HG03097 (cell line): ENCODE measurements at regions not wholly inside any gene's neighbourhood (a gene's known extent, or its start where the extent isn't known, plus 50 kb on each side); places are given as distances from the start of the nearest gene placed in this dataset.
A peak's percentile ranks its signal among the peaks of the same experiment; 100 is the strongest.

Source experiments
- ATAC-seq: cut with Tn5 transposase; IDR thresholded peaks from one replicate; pipeline ENCODE4 v1.9.1; 2021; ENCODE audit not compliant: unreplicated experiment, low FRiP score

DNA sequence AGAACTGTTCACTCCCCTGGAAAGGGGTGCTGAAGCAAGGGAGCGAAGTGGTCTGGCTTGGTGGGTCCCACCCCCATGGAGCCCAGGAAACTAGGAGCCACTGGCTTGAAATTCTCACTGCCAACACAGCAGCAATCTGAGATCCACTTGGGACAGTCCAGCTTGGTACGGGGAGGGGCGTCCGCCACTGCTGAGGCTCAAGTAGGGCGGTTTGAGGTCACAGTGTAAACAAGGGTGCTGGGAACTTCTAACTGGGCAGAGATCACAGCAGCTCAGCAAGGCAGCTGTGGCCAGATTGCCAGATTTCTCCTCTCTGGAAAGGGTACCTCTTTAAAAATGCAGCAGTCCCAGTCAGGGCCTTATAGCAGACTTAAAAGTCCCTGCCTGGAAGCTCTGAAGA, 53.9 kb upstream of the GALNTL6 start:
- ATAC-seq, result no peak

DNA sequence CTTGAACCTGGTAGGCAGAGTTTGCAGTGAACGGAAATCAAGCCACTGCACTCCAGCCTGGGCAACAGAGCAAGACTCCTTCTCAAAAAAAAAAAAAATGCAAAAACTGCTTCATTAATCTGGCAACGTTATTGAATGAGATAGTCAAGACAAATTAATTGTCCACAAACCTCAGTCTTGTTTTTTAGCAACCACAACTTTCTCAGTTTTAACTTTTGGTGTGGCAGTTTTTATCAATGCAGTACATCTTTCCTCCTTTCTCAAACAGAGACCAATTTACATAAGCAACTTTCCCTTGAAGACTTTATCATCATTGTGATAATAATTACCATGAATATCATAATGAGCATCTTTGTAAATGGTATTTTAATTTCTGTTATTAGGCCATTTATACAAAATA, 61.7 kb upstream of the GALNTL6 start:
- no peak for ATAC-seq

GRCh38 chr4:171746418-171746817, 66.8 kb upstream of the GALNTL6 start:
- no peak for ATAC-seq

GRCh38 chr4:171742436-171742835, 70.8 kb upstream of the GALNTL6 start:
- ATAC-seq, result no peak

DNA sequence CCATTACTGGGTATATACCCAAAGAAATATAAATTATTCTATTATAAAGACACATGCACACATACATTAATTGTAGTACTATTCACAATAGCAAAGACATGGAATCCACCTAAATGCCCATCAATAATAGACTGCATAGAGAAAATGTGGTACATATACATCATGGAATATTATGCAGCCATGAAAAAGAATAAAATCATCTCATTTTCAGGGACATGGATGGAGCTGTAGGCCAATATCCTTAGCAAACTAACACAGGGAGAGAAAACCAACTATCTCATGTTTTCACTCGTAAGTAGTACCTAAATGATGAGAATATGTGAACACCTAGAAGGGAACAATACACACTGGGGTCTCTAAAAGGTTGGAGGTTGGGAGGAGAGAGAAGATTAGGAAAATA, 86.0 kb upstream of the GALNTL6 start:
- ATAC-seq, result no peak

DNA sequence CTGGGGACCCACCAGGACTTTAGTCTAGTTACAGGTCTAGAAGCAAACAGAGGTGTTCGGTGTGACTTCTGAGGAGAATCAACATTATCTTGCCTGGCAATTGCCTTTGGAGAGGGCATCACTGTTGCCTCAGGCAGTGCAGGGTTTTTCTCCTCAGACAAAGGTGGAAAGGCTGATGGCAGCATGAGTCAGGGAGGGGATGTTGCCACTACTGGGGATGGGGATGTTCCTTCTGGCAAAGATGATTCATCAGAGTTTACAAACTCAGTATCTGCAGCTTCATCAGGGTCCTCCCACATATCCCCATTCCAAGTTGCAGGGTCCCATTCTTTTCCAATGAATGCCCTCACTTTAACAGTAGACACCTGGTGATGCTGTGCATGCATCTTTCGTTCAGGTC, 91.3 kb upstream of the GALNTL6 start:
- ATAC-seq, result no peak

GRCh38 chr4:171719691-171720090, 93.5 kb upstream of the GALNTL6 start:
- ATAC-seq, result no peak

DNA sequence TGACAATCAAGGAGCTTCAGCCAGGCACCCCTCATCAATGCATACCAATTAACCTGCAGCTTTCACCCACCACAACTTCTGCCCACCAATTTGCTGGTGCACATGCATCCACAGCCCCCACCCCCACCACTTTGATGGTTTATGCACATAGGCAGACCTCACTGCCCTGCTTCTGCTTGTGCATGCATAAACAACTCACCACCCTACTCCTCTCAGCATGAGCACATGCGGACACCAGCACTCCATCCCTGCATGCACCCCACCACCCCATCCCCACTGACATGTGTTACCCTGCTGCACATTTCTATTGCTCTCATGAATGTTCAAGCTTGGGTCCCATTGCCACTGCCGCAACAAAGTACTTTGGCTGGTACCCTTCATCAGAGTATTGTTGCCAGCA, 94.5 kb upstream of the GALNTL6 start:
- ATAC-seq, result no peak

DNA sequence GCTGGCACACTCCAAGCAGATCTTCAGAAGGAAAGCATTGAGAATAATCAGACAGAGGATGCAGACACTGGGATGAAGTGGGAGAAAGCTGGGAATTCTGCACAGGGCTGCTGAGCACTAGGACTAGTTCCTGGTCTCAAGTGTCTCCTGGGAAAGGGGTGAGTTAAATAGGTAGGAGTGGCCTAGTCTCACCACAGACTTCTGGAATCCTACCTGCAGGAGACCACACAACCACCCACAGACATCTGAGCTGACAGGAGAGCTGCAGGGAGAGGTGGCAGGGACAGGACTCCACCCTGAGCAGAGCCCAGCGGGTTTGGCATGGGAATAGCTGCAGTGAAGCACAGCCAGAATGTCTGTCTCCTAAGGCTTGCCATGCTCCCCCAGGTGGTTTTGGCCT, 95.1 kb upstream of the GALNTL6 start:
- ATAC-seq, result no peak

- ATAC-seq, result no peak
Observed at GRCh38 chr4:171717231-171717741, 95.9 kb upstream of the GALNTL6 start.

GRCh38 chr4:171715973-171716372, 97.2 kb upstream of the GALNTL6 start:
- no peak for ATAC-seq

- ATAC-seq, result no peak
Observed at GRCh38 chr4:171714791-171715454, 98.3 kb upstream of the GALNTL6 start.

GRCh38 chr4:171710743-171711142, 102.5 kb upstream of the GALNTL6 start:
- ATAC-seq, result no peak

- ATAC-seq, result peak; percentile 100
Observed at GRCh38 chr4:171676555-171677215, 136.5 kb upstream of the GALNTL6 start.

GRCh38 chr4:171674781-171675180, 138.4 kb upstream of the GALNTL6 start:
- ATAC-seq, result no peak

DNA sequence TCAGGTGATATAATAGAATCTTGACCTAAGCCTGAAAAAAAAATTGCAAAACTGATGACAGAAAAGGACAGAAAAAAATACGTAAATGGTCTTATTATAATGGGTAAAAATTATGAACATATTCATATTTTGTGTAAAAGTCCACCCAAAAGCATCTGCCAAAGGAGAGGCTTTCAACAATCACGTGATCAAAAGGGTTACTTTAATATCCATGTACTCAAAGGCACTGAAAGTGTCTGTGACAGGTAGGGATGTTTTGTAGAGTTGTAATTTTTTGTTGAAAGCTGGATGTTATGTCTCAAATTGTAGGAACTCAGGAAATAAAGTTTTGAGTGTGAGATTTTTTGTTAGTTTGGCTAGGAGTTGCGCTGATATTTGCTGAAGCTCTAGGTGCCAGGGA, 144.8 kb upstream of the GALNTL6 start:
- no peak for ATAC-seq

- ATAC-seq, result no peak
Observed at GRCh38 chr4:171667906-171668305, 145.3 kb upstream of the GALNTL6 start.

- no peak for ATAC-seq
Observed at GRCh38 chr4:171651071-171651470, 162.1 kb upstream of the GALNTL6 start.

DNA sequence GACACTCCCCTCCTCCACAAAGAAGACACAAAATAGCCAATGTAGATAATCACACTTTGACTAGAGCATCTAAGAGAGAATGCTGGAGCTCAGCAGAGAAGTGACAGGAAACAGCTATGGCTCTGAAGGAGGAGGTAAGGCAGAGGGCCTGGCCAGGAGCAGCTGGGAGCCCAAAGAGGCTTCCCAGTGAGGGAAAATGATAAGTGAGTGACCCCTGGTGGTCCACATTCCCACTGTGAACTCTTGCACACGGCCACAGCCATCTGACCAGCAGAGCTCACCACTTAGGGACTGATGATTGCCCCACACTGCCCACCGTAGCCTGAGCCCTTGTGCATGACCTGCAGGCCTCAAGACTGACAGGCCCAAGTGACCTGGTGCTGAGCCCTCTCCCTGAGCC, 162.7 kb upstream of the GALNTL6 start:
- ATAC-seq, result peak; percentile 74

DNA sequence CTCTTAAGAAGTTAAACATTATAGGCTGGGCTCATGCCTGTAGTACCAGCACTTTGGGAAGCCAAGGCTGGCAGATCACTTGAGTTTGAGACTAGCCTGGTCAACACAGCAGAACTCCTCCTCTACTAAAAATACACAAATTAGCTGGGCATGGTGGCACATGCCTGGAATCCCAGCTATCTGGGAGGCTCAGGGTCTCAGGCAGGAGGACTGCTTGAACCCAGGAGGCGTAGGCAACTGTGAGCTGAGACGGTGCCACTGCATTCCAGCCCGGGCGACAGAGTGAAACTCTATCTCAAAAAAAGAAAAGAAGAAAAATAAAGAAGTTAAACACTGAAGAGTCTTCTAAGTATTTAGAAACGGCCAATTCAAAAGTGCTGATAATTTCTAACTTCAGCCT, 164.3 kb upstream of the GALNTL6 start:
- ATAC-seq, result no peak

- ATAC-seq, result no peak
Observed at GRCh38 chr4:171646984-171647383, 166.2 kb upstream of the GALNTL6 start.

DNA sequence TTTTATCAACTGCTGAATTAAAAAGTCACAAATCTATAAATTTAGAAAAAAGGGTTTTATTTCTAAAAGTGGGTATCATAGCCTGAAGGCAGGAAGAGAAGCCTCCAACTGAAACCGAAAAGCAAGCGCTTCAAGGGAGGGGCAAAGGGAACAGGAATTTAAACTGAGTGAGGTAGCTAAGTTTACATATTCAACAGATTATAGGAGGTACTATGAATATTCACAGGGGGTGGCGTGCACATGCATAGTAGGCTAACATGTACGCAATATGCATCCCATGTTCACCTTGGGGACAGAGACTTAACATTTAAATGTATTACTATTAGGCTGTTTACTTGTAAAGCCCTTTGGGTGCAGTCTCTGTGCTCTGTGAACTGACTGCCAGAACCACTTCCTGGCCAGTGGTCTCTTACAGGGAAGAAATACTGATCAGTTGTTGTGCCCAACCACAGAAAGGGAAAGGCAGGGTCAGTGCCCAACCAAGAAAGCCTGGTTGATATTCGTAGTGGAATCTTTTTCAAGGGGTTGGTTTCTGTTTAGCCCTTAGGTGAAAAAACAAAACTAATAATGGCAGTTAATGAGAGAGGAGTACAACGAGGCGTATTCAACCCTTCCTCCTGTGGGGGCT, 168.7 kb upstream of the GALNTL6 start:
- ATAC-seq, result peak; percentile 95
